ENCODE measurements at regions not wholly inside any gene's neighbourhood (a gene's known extent, or its start where the extent isn't known, plus 50 kb on each side); places are given as distances from the start of the nearest gene placed in this dataset.

- TF ChIP-seq, protein P1, sequence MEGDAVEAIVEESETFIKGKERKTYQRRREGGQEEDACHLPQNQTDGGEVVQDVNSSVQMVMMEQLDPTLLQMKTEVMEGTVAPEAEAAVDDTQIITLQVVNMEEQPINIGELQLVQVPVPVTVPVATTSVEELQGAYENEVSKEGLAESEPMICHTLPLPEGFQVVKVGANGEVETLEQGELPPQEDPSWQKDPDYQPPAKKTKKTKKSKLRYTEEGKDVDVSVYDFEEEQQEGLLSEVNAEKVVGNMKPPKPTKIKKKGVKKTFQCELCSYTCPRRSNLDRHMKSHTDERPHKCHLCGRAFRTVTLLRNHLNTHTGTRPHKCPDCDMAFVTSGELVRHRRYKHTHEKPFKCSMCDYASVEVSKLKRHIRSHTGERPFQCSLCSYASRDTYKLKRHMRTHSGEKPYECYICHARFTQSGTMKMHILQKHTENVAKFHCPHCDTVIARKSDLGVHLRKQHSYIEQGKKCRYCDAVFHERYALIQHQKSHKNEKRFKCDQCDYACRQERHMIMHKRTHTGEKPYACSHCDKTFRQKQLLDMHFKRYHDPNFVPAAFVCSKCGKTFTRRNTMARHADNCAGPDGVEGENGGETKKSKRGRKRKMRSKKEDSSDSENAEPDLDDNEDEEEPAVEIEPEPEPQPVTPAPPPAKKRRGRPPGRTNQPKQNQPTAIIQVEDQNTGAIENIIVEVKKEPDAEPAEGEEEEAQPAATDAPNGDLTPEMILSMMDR (optimal IDR thresholded peaks at IDR 0.05 in 1 of 3, IDR thresholded peaks at IDR 0.05 in 1 of 3, conservative IDR thresholded peaks at IDR 0.05 in 1 of 3; ENCODE audit: extremely low read depth in 1 of 3, insufficient read depth in 2 of 3, low read length in 3 of 3): no peak
- TF ChIP-seq EZH2 (IDR thresholded peaks at IDR 0.05; ENCODE audit: low read length): no peak
Measured at GRCh38 chr7:131943646-131944045, 387.2 kb upstream of the PODXL start.
